H9 (cell line): ENCODE measurements at regions not wholly inside any gene's neighbourhood (a gene's known extent, or its start where the extent isn't known, plus 50 kb on each side); places are given as distances from the start of the nearest gene placed in this dataset.

ENCODE experiments used
- DNase-seq: peaks from one replicate; pipeline ENCODE4 v3.0.0-alpha.2; 2017
- H2AFZ ChIP-seq: one replicate; pipeline ENCODE4 v1.6.1; 2013; ENCODE audit warnings: mild to moderate bottlenecking, low read length, control low read depth, moderate library complexity
- H2AK5ac ChIP-seq: 2 replicates; pipeline ENCODE4 v1.6.1; 2013; ENCODE audit warnings: low read length, control low read depth, mixed read lengths; ENCODE audit not compliant: insufficient read length
- H2BK120ac ChIP-seq: one replicate; pipeline ENCODE4 v1.6.1; 2013; ENCODE audit warnings: low read depth, mild to moderate bottlenecking, low read length, control low read depth, inconsistent platforms; ENCODE audit not compliant: poor library complexity, severe bottlenecking
- H2BK12ac ChIP-seq: 2 replicates; pipeline ENCODE4 v1.6.1; 2013; ENCODE audit warnings: low read length, control low read depth, mixed read lengths, low read depth; ENCODE audit not compliant: insufficient read length
- H2BK15ac ChIP-seq: 2 replicates; pipeline ENCODE4 v1.6.1; 2013; ENCODE audit warnings: low read depth, low read length, control low read depth
- H2BK20ac ChIP-seq: one replicate; pipeline ENCODE4 v1.6.1; 2013; ENCODE audit warnings: low read depth, mild to moderate bottlenecking, low read length, control low read depth, inconsistent platforms; ENCODE audit not compliant: poor library complexity, severe bottlenecking
- H2BK5ac ChIP-seq: 2 replicates; pipeline ENCODE4 v1.6.1; 2013; ENCODE audit warnings: low read length, control low read depth, mixed read lengths; ENCODE audit not compliant: insufficient read length
- H3K14ac ChIP-seq: 2 replicates; pipeline ENCODE4 v1.6.1; 2013; ENCODE audit warnings: low read length, control low read depth; ENCODE audit not compliant: insufficient read depth
- H3K18ac ChIP-seq: 2 replicates; pipeline ENCODE4 v1.6.1; 2013; ENCODE audit warnings: low read depth, mild to moderate bottlenecking, mixed read lengths, low read length, control low read depth; ENCODE audit not compliant: insufficient read length
- H3K23ac ChIP-seq: 2 replicates; pipeline ENCODE4 v1.6.1; 2013; ENCODE audit warnings: low read length, control low read depth, mixed read lengths, low read depth; ENCODE audit not compliant: insufficient read length
- H3K23me2 ChIP-seq: 2 replicates; pipeline ENCODE4 v1.6.1; 2013; ENCODE audit warnings: low read depth, mild to moderate bottlenecking, mixed read lengths, low read length, control low read depth; ENCODE audit not compliant: insufficient read length, poor library complexity, severe bottlenecking
- H3K27ac ChIP-seq: 2 replicates; pipeline ENCODE4 v1.5.1; 2013; ENCODE audit warnings: low read length, control low read depth, mixed read lengths, low read depth; ENCODE audit not compliant: insufficient read length
- H3K27me3 ChIP-seq: 2 replicates; pipeline ENCODE4 v1.6.1; 2013; ENCODE audit warnings: low read length, control low read depth, inconsistent platforms; ENCODE audit not compliant: insufficient read depth
- H3K4ac ChIP-seq: 2 replicates; pipeline ENCODE4 v1.6.1; 2013; ENCODE audit warnings: low read depth, mild to moderate bottlenecking, control low read depth, inconsistent platforms, low read length, moderate library complexity
- H3K4me1 ChIP-seq: 2 replicates; pipeline ENCODE4 v1.6.1; 2013; ENCODE audit warnings: low read length, control low read depth, inconsistent platforms; ENCODE audit not compliant: insufficient read depth
- H3K4me2 ChIP-seq: 2 replicates; pipeline ENCODE4 v1.6.1; 2013; ENCODE audit warnings: low read length, control low read depth, mixed read lengths; ENCODE audit not compliant: insufficient read length, insufficient read depth
- H3K56ac ChIP-seq: 2 replicates; pipeline ENCODE4 v1.6.1; 2013; ENCODE audit warnings: low read depth, mild to moderate bottlenecking, mixed read lengths, low read length, control low read depth; ENCODE audit not compliant: insufficient read length
- H3K79me1 ChIP-seq: 2 replicates; pipeline ENCODE4 v1.6.1; 2013; ENCODE audit warnings: low read depth, mild to moderate bottlenecking, moderate library complexity, low read length, control low read depth, inconsistent platforms; ENCODE audit not compliant: insufficient read depth, poor library complexity, severe bottlenecking
- H3K79me2 ChIP-seq: 2 replicates; pipeline ENCODE4 v1.6.1; 2013; ENCODE audit warnings: low read length, control low read depth, inconsistent platforms; ENCODE audit not compliant: insufficient read depth
- H3K9ac ChIP-seq: 2 replicates; pipeline ENCODE4 v1.6.1; 2013; ENCODE audit warnings: low read length, control low read depth, mixed read lengths; ENCODE audit not compliant: insufficient read length; ENCODE audit errors: extremely low read depth
- H3K9me3 ChIP-seq: one replicate; pipeline ENCODE4 v1.6.1; 2013; ENCODE audit warnings: low read depth, low read length, inconsistent platforms; ENCODE audit not compliant: control insufficient read depth
- H3T11ph ChIP-seq: one replicate; pipeline ENCODE4 v1.6.1; 2013; ENCODE audit warnings: mild to moderate bottlenecking, low read length, control low read depth, inconsistent platforms
- H4K20me1 ChIP-seq: one replicate; pipeline ENCODE4 v1.6.1; 2013; ENCODE audit not compliant: control insufficient read depth, insufficient read length, insufficient read depth
- H4K5ac ChIP-seq: 2 replicates; pipeline ENCODE4 v1.6.1; 2013; ENCODE audit warnings: low read depth, mild to moderate bottlenecking, mixed read lengths, low read length, control low read depth; ENCODE audit not compliant: insufficient read length
- H4K8ac ChIP-seq: replicated peaks from 2 replicates; pipeline ENCODE4 v1.6.1; 2013; ENCODE audit warnings: low read length, control low read depth, mixed read lengths, low read depth; ENCODE audit not compliant: insufficient read length
- H4K91ac ChIP-seq: 2 replicates; pipeline ENCODE4 v1.6.1; 2013; ENCODE audit warnings: low read depth, mild to moderate bottlenecking, moderate library complexity, mixed read lengths, low read length, control low read depth; ENCODE audit not compliant: insufficient read length
- H3K27ac Mint-ChIP-seq, 3 experiments: 2 replicates in 2 of 3; 3 replicates in 1 of 3; pipeline ENCODE4 v1.8.0; 2020 to 2021; ENCODE audit warnings: mixed read lengths in 3 of 3, mild to moderate bottlenecking in 1 of 3, moderate library complexity in 1 of 3
- H3K27me3 Mint-ChIP-seq: 2 replicates; pipeline ENCODE4 v1.8.0; 2021; ENCODE audit warnings: low read depth, mild to moderate bottlenecking, moderate library complexity, mixed read lengths
- H3K36me3 Mint-ChIP-seq, 3 experiments: 2 replicates in 2 of 3; 3 replicates in 1 of 3; pipeline ENCODE4 v1.8.0; 2020 to 2021; ENCODE audit warnings: low read depth in 3 of 3, mixed read lengths in 3 of 3; ENCODE audit not compliant: insufficient read depth in 1 of 3
- H3K4me1 Mint-ChIP-seq, 2 experiments: 2 replicates each; pipeline ENCODE4 v1.8.0; 2020; ENCODE audit warnings: mixed read lengths in 2 of 2
- H3K4me3 Mint-ChIP-seq, 2 experiments: 2 replicates in 1 of 2; 3 replicates in 1 of 2; pipeline ENCODE4 v1.8.0; 2020 to 2021; ENCODE audit warnings: mild to moderate bottlenecking in 2 of 2, mixed read lengths in 2 of 2, moderate library complexity in 1 of 2
- H3K9me3 Mint-ChIP-seq, 2 experiments: 2 replicates in 1 of 2; 3 replicates in 1 of 2; pipeline ENCODE4 v1.8.0; 2020; ENCODE audit warnings: mild to moderate bottlenecking in 2 of 2, mixed read lengths in 2 of 2, moderate library complexity in 1 of 2
- WGBS: extraction: QIAGEN DNeasy Blood & Tissue Kit; methylation state at CpG from one replicate; pipeline ENCODE4 v1.1.7; 2013; ENCODE audit warnings: missing lambda C conversion rate, low lambda C conversion rate, mixed read lengths; ENCODE audit not compliant: insufficient read length; ENCODE audit errors: extremely low coverage; 5-methylcytosine and 5-hydroxymethylcytosine counted together
- TF ChIP-seq, protein P1 (sequence below): fragments of 200-600 bp; sonication (generic); conservative IDR thresholded peaks from 3 replicates; pipeline ENCODE4 v1.8.0; 2021; ENCODE audit warnings: antibody characterized with exemption, mild to moderate bottlenecking

DNA sequence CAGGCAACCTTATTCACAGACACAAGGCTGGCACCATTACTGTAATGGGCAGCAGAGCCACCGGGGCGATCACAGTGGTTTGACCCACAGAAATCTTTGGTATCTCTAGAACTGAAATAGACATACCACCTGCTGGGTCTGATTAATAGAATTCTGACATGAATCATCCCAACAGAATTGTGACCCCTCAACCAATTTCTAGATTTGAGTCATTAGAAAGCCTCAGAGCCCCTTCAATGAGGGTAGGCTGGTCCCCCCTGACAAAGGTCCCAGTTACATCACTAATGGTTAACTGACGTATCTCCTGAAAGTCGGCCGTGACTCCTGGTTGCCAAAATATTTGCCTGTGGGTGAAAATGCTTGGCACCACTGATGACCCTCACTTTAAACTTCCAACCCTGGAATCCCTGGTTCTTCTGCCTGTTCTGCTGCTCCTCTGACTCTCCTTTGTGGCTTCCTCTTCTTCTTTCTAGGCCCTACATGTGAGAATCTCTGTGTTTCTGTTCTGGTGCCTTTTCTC is 124.9 kb upstream of the ARID1B start:
- Histone ChIP-seq H3K27me3 (no peaks in the 10 kb centered on the region), H3K23me2 (no peaks in the 10 kb centered on the region), H3K14ac (no peak overlapping the region), H2BK120ac (no peak overlapping the region), H2BK12ac (no peak overlapping the region), H2BK5ac (no peak overlapping the region), H3K79me1 (no peaks in the 10 kb centered on the region), H3K23ac (no peak overlapping the region), H3K9me3 (no peaks in the 10 kb centered on the region), H2AK5ac (no peak overlapping the region), H2BK20ac (no peak overlapping the region), H3K4me1 (0 out of 2 replicates have a peak, but pooled peaks cover 3% of the 10 kb centered on the region), H3K4ac (no peak overlapping the region), H3T11ph (no peak overlapping the region), H4K5ac (no peak overlapping the region), H4K20me1 (no peaks in the 10 kb centered on the region), H4K91ac (no peak overlapping the region), H3K79me2 (no peaks in the 10 kb centered on the region), H2AFZ (no peak overlapping the region), H3K4me2 (no peak overlapping the region), H3K27ac (no peak overlapping the region), H3K9ac (no peak overlapping the region), H4K8ac (no peak overlapping the region), H3K18ac (no peak overlapping the region), H3K56ac (no peak overlapping the region), H2BK15ac (no peak overlapping the region)
- DNase-seq, result no peak
- Mint-ChIP-seq H3K36me3 (peaks cover 0 to 27% (median 24%) of the 10 kb centered on the region in 3 experiments; a peak in 5 of 7 replicates), H3K4me1 (peaks cover 26 to 28% of the 10 kb centered on the region in 2 experiments), H3K27ac (no peak overlapping the region), H3K4me3 (no peak overlapping the region), H3K27me3 (peaks cover 16% of the 10 kb centered on the region), H3K9me3 (peaks cover 19 to 31% of the 10 kb centered on the region in 2 experiments)
- WGBS, result no CpG with 5 or more reads among the region's 5 CpGs
- TF ChIP-seq, protein P1, sequence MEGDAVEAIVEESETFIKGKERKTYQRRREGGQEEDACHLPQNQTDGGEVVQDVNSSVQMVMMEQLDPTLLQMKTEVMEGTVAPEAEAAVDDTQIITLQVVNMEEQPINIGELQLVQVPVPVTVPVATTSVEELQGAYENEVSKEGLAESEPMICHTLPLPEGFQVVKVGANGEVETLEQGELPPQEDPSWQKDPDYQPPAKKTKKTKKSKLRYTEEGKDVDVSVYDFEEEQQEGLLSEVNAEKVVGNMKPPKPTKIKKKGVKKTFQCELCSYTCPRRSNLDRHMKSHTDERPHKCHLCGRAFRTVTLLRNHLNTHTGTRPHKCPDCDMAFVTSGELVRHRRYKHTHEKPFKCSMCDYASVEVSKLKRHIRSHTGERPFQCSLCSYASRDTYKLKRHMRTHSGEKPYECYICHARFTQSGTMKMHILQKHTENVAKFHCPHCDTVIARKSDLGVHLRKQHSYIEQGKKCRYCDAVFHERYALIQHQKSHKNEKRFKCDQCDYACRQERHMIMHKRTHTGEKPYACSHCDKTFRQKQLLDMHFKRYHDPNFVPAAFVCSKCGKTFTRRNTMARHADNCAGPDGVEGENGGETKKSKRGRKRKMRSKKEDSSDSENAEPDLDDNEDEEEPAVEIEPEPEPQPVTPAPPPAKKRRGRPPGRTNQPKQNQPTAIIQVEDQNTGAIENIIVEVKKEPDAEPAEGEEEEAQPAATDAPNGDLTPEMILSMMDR, result no peak
